ENCODE measurements at regions not wholly inside any gene's neighbourhood (a gene's known extent, or its start where the extent isn't known, plus 50 kb on each side); places are given as distances from the start of the nearest gene placed in this dataset.
"Not testable (repeated sequence)": the region's sequence is repeated elsewhere in the genome, so short reads cannot be mapped to it uniquely, and the experiment has no call there.

DNA sequence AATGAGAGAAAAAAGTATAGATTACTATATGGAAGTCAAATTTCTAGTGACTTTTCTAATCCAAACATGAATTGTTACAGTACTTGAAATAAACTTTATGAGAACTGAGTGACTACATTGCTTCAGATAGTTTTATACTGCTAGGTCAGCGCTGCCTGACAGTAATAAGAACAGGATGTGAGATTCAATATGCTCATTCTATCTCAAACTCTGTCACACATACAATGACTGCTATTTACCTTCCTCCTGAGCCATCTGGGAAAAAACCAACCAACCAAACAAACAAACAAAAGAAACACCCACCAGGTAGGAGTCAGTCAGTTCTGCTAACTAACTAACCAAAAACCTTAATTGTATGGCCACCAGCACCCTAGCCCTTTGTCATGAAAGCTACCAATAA, 89.0 kb upstream of the NOTCH2NLA start:
- DNase-seq = not testable (repeated sequence)

DNA sequence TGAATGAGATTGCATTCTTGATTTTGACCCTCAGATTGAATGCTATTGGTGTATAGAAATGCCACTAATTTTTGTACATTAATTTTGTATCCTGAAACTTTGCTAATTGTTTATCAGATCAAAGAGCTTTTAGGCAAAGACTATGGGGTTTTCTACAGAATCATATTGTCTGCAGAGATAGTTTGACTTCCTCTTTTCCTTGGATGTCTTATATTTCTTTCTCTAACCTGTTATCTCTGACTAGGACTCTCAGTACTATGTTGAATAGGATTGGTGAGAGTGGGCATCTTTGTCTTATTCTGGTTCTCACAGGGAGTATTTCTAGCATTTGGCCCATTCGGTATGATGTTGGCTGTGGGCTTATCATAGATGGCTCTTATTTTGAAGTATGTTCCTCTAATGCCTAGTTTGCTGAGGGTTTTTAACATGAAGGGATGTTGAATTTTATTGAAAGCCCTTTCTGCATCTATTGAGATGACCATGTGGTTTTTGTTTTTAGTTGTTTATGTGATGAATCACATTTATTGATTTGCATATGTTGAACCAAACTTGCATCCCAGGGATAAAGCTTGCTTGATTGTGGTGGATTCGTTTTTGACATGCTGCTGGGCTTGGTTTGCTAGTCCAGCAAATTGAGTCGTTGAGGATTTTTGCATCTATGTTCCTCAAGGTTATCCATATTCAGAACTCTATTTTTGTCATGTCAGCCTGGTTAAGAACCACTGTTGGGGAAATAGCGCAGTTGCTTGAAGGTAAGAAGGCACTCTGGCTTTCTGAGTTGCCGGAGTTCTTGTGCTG, 85.8 kb upstream of the NOTCH2NLA start:
- DNase-seq = not testable (repeated sequence)

DNA sequence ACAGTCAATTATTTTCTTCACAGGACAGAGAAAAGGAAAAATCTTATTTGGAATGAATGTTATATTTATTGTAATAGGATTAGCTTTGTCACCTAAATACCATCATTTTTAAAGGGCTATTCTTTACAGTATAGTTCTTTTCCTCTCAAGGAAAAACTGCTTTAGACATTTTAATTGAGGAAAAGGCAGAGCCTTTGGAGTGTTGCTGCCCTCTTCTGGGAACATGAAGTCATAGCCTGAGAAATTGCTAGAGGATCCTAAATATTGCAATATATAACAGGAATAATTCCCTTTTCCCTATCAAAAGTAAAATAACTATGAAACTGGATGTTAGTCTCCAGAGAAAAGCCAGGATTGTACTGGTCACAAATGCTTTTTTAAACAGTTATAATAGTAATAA, 81.8 kb upstream of the NOTCH2NLA start:
- not testable (repeated sequence) for DNase-seq

DNA sequence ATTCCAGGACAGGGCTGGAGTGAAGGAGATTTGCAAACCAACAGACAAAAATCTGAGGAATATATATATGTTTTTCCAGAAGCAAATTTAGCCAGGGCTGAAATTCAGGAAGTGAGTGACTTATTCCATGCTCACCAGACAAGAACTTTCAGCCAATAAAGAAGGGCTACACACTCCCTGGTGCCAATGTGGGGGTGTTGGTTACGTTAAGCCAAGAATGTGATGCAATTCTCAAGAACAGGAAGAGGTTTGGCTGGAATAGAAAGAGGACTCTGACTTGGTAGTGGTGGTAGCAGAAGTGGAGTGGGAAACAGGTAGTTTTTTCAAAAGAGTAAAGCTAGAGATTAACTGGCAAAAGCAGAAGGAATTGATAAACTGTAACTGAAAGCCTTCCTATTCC, 80.6 kb upstream of the NOTCH2NLA start:
- not testable (repeated sequence) for DNase-seq

DNA sequence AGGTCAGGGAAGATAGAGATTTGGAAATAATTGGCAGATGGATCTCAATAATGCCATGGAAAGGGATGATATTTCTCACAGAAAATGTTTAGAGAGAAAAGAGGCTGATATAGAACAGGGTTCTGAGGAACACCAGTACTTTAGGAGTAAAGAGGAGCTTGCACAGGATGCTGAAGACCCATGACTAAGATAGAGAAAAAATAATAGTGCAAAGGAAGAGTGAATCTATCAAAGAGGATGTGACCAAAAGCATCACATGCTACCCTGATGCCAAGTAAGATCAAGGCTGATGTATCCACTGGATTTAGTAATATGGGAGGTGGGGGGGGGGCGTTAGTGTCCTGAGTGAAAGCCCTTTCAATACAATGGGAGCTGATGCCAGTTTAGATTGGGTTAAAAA, 80.1 kb upstream of the NOTCH2NLA start:
- DNase-seq = not testable (repeated sequence)

DNA sequence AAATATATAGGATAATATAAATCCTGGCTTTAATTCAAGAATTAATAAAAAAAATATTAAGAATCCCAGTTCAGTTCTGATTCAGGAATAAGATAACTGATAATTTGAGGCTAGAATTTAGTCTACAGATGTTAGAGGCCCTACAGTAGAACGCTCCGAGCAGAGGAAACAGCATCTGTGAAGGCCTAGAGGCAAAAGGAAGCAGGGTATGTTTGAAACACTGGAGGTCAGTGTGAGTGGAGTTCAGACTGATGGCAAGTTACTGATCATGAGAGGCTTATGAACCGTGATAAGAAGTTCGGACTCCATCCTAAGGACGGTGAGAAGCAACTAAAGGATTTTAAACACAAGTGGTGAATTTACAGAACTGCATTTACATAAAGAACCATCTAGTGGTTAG, 79.3 kb upstream of the NOTCH2NLA start:
- DNase-seq = not testable (repeated sequence)

DNA sequence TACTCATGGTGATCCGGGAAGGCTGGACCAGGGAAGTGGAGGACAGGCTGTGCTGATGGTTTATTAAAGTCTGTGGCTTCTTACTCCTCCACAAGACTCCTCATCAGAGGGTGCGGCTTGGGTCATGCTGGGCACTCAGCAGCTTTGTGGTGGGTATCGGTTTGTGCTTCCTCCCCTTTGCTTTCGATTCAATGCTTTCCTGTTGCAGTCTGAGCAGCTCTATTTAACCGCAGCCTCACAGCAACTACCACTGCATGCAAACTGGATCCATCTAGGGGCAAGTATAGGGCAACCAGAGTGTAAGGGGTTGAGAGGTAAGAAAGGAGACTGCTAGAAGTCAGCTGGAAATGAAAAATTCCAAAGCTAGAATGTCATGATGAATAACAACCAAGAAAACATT, 78.8 kb upstream of the NOTCH2NLA start:
- DNase-seq = not testable (repeated sequence)

DNA sequence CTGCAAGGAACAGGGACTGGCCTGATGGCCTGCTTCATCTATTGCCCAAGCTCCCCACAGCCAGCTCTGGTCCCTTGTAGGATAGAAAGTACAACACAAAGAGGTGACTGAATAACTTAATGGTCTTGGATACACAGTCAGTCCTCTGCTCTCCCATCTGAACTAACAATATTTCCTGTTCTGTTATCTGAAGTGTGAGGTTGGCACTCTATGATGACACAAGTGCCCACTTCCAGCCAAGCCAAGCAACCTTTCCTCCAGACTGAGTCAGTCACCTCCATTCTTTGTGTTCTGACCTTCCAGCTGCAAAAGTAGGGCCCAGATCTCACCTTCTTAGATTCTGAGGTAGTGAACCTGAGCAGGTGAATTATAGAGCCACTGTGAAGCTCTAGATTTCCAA, 77.8 kb upstream of the NOTCH2NLA start:
- not testable (repeated sequence) for DNase-seq

DNA sequence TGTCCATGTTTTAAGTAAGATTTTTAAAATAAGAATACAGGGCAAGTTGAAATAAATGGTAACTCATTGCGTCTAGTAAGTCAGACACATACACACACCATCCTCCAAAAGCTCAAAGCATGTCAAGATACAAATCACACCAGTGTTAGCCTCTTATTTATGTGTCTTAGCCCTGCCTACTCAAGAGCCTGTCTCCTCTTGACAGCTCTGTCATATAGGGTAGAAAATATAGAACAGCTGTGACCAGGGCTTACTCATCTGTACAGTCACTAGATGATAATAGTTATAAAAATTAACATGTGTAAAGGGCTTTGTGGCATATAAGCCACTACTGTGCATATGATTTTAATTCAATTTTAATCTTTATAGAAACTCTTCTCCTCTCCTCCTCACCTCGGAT, 76.6 kb upstream of the NOTCH2NLA start:
- not testable (repeated sequence) for DNase-seq

DNA sequence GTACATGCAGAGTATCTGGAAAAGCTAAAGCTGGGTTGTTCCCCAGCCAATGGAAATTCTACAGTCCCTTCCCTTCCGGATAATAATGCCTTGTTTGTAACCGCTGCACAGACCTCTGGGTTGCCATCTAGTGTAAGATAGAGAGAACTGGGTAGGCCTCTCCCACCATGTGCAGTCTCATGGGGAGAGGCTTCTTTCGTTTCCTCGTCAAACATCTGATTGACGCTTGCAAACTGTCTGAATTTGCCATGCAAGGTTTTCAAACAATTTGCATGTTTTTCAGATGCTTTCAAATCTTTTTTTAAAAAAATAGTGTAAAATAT, 69.7 kb upstream of the NOTCH2NLA start:
- not testable (repeated sequence) for DNase-seq

DNA sequence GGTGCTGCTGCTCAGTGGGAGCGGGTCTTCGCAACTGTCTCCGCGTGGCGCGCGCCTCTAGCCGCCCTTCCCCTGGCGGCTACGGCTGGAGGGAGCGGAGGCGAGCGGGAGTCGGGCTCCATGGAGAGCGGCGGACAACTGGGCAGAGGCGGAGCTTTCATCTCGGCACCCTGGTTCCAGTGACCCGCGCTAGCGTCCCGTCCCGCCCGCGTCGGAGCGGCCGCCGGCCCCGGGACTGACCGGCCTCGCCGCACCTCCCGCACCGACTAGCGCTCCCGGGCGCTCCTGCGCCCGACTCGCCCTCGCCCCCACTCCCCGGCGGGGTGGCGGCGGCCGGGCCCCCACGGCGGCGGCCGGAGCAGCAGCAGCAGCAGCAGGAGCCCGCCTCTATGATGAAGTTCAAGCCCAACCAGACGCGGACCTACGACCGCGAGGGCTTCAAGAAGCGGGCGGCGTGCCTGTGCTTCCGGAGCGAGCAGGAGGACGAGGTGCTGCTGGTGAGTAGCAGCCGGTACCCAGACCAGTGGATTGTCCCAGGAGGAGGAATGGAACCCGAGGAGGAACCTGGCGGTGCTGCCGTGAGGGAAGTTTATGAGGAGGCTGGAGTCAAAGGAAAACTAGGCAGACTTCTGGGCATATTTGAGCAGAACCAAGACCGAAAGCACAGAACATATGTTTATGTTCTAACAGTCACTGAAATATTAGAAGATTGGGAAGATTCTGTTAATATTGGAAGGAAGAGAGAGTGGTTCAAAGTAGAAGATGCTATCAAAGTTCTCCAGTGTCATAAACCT, 69.2 kb upstream of the NOTCH2NLA start:
- not testable (repeated sequence) for DNase-seq

DNA sequence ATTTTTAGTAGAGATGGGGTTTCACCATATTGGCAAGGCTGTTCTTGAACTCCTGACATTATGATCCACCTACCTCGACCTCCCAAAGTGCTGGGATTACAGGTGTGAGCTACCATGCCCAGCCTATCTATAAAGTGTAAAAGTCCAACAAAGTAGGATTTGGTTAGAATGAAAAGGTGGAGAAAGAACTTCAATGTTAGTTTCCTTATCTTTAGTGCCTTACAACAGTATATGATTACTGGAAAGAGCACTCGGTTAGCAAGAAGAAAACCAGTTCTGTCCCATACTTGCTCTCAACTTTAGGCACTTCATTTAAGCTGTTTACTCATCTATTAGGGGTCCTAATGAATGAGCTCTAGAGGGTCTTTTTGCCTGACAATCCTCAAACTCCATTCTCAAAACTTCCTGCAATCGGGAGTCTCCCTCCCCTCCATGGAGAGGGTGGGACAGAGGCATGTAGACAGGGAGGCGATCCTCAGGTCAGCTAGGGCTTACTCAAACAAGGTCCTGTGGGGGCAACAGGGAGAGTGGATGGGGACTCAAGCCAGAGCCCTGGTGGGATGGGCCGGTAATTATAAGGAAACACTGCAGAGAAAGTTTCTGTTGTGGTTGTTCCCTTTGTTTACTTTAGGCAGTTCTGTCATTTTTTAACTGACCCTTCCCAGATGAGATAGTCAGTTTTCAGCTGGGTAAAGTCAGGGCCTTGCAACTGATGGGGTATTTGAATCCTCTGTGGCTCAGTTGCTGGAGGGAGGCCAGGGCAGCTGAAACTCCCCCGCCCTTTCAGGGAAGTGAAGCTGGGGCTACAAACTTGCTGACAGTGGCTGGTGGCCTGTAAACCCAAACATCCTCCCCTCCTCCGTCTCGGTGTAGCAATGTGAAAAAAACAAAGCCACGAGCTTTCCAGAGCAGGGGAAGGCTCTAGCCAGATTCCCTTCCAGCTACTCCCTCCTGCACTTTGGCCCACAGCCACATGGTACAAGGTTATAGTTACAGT, 64.4 kb upstream of the NOTCH2NLA start:
- DNase-seq = not testable (repeated sequence)

DNA sequence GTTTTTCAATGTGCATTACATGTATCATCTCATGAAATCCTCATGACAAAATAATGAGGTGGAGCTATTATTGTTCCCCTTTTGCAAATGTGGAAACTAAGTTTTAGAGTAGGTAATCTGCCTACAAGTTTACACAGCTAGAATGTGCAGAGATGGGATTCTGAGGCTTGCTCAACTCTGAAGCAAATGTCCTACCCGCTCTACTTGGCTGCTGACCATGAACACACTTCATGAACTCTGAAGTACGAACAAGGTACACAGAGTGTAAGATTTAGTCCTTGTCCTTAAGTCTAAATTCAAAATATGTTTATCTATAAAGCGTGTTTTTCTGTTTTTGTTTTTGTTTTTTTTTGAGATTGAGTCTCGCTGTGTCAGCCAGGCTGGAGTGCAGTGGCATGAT, 63.6 kb upstream of the NOTCH2NLA start:
- DNase-seq = not testable (repeated sequence)

DNA sequence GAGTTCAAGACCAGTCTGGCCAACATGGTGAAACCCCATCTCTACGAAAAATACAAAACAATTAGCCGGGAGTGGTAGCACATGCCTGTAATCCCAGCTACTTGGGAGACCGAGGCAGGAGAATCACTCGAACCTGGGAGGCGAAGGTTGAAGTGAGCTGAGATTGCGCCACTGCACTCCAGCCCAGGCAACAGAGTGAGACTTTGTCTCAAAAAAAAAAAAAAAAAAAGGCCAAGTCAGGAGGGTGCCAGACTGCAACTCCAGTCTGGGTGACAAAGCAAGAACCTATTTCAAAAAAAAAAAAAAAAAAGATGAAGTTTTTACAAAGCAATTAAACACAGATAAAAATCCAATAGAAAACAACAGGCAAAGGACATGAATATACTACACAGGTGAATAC, 59.1 kb upstream of the NOTCH2NLA start:
- DNase-seq = not testable (repeated sequence)

DNA sequence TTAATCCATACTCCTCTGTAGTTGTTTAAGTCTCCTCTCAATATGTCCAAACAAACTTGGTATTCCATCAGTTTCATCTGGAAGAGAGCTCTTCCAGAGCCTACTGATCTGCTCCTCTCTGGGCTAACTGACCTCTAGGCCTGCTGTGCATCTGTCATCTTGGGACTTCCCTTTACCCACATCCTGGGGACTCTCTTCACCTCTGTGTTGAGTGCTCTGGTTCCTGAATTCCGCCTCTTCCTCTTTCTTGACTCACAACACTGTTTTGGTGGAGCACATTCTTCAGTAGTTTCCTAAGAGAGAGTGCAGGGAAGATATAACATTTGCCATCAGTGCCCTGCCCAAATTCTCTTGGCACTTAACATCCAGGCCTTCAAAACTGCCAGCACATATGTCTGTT, 55.9 kb upstream of the NOTCH2NLA start:
- DNase-seq = not testable (repeated sequence)

DNA sequence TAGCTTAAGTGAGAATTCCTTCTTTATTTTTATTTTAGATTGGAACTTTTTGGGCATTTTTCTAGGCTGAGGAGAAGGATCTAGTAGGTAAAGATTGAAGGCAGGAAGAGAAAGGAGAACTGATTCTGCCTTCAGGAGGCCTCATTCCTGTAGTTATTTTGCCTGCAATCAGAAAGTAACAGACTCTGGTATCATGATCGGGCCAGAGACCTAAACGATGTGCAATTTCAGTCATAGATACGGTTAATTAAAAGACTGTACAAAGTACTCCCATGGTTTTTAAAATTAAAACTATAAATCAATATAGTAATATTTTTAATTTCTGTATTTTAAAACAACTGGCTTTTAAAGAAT, 54.7 kb upstream of the NOTCH2NLA start:
- not testable (repeated sequence) for DNase-seq

DNA sequence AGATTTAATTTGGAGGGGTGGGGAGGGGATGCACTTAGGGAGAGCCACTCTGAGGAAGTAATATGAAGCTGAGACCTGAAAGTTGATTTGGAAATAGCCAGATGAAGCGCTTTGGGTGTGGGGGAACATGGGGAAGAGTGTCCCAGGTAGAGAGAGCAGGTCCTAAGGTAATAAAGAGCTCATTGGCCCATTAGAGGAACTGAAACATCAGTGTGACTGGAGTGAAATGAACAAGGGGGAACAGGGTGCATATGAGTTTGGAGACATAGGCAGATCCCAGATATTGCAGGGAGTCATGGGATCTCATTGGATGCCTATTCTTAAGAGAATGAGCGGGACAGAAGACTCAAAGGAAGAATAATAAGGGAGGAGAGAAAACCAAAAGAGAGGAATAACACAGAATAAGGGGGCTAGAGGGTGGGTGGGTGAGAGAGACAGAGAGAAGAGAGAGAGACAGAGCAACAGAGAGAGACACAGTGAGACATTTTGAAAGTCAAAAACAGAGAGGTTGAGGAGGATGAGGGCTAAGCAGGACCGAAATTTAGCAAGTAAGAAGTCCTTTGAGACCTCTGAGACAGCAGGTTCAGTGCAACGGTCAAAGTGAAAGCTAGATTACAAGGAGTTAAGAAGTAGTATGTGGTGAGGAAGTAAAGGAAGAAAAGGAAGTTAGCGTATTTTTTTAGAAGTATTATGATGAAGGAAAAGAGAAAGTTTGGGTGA, 54.1 kb upstream of the NOTCH2NLA start:
- DNase-seq = not testable (repeated sequence)

DNA sequence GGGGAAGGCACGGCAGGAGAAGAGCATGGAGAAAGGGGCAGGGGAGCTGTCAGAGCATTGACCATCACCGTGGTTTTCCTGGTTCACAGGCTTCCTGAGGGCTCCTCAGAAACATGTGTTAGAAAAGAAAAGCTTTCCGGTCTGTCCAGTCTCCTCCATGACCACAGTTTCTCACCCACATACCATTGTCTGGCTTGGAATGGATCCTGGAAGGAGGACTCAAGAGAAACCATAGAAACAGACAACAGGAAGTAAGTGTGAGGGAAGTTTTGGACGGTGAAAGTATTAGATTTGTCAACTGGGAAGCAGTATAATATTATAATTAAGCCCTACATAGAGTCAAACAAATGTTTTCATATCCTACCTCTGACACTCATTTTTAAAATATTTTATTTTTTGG, 52.7 kb upstream of the NOTCH2NLA start:
- DNase-seq = not testable (repeated sequence)

DNA sequence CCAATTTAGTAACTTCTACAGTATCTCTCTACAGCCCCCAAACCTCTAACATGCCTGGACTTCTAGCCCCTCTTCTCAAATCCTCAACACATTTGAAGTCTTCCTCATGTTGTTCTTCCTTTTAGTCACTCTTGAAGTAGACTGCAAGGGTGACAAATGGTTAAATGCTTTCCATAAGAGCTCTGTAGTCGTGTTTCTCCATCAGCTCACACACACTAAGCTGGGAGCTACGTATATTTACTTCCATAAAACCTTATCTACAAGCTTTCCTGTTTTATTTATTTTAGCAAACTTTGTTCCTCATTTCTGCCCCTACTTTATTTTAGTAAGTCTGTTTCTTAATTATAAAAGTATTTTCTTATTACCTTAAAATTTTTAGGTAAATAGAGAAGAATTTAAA, 49.9 kb upstream of the NOTCH2NLA start:
- DNase-seq = not testable (repeated sequence)

All from MV-4-11 (cell line).